DND-41 (cell line): ENCODE measurements at regions not wholly inside any gene's neighbourhood (a gene's known extent, or its start where the extent isn't known, plus 50 kb on each side); places are given as distances from the start of the nearest gene placed in this dataset.

ENCODE experiments used
- ATAC-seq: fragments of 200-7000 bp; cut with Tn5 transposase; 3 replicates; pipeline ENCODE4 v1.9.1; 2021; ENCODE audit warnings: low read depth; ENCODE audit not compliant: insufficient read depth
- DNase-seq: peaks from one replicate; pipeline ENCODE4 v3.0.0-alpha.2; 2020
- H2AFZ ChIP-seq: 2 replicates; pipeline ENCODE4 v1.6.0; 2012; ENCODE audit warnings: low read depth, low read length
- H3K27ac ChIP-seq: 2 replicates; pipeline ENCODE4 v1.5.1; 2012; ENCODE audit warnings: low read length, inconsistent platforms
- H3K27me3 ChIP-seq: fragments of 200-600 bp; sonication (generic); 2 replicates; pipeline ENCODE4 v1.6.0; 2012; ENCODE audit warnings: low read length, mild to moderate bottlenecking, inconsistent platforms; ENCODE audit not compliant: insufficient read depth, poor library complexity
- H3K36me3 ChIP-seq: 2 replicates; pipeline ENCODE4 v1.5.1; 2012; ENCODE audit warnings: low read length, inconsistent platforms; ENCODE audit not compliant: insufficient read depth
- H3K4me1 ChIP-seq: 2 replicates; pipeline ENCODE4 v1.5.1; 2012; ENCODE audit warnings: mild to moderate bottlenecking, low read length; ENCODE audit not compliant: insufficient read depth
- H3K4me2 ChIP-seq: 2 replicates; pipeline ENCODE4 v1.6.0; 2012; ENCODE audit warnings: mild to moderate bottlenecking, moderate library complexity, low read length, inconsistent platforms; ENCODE audit not compliant: insufficient read depth
- H3K4me3 ChIP-seq, 2 experiments: fragments of 200-600 bp in 1 of 2; shearing (Covaris generic) in 1 of 2; 2 replicates each; pipeline ENCODE4 v1.5.1; 2012 to 2016; ENCODE audit warnings: inconsistent platforms in 2 of 2, low read length in 2 of 2, mild to moderate bottlenecking in 2 of 2, low read depth in 1 of 2, moderate library complexity in 1 of 2
- H3K79me2 ChIP-seq: 2 replicates; pipeline ENCODE4 v1.6.0; 2012; ENCODE audit warnings: low read length, inconsistent platforms; ENCODE audit not compliant: insufficient read depth
- H3K9ac ChIP-seq: 2 replicates; pipeline ENCODE4 v1.6.0; 2012; ENCODE audit warnings: low read depth, mild to moderate bottlenecking, inconsistent platforms, low read length, moderate library complexity
- H3K9me3 ChIP-seq: 2 replicates; pipeline ENCODE4 v1.5.1; 2012; ENCODE audit warnings: low read length, moderate library complexity, mild to moderate bottlenecking, inconsistent platforms; ENCODE audit not compliant: insufficient read depth, severe bottlenecking
- H4K20me1 ChIP-seq: 2 replicates; pipeline ENCODE4 v1.6.0; 2012; ENCODE audit warnings: low read length; ENCODE audit not compliant: insufficient read depth
- EZH2 ChIP-seq: IDR thresholded peaks from 3 replicates; pipeline ENCODE4 v1.6.1; 2012; ENCODE audit warnings: borderline replicate concordance, low read depth, mild to moderate bottlenecking, moderate library complexity, low read length, inconsistent platforms; ENCODE audit not compliant: severe bottlenecking
- TF ChIP-seq, protein P1 (sequence below): IDR thresholded peaks from 2 replicates; pipeline ENCODE4 v1.5.1; 2012; ENCODE audit warnings: borderline replicate concordance, low read length, moderate library complexity, mild to moderate bottlenecking; ENCODE audit not compliant: poor library complexity, severe bottlenecking; ENCODE audit errors: extremely low read depth

DNA sequence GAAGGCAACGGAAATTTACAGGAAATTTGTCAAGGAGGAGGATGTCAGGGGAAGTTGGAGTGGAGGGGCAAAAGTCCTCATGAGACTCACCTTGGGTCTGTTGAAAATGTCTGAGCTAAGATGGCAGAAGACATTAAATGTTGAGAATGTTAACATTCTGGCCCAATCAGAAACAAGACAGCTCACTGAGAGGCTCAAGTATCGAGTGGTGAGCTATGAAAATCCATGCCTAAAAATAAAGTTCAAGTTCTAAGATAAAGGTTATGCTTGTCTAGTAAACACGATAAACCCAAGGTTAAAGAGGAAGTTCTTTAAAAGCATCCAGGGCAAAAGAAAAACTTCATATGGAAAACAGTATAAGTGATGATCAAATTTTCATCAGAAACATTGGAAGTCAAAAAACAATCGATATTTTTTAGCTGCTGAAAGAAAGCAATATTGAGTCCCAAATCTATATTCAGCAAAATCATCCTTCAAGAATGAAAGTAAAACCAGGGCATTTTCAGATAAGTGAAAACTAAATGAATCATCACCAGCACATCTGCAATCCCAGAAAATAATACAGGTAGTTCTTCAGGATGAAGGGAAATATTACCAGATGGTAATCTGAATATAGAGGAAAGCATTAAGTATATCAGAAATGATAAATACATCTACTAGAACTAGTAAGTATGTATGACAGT lies 462.4 kb downstream of the TLL1 start:
- no peak for DNase-seq
- Histone ChIP-seq H4K20me1 (no peaks in the 10 kb centered on the region), H3K4me2 (no peak overlapping the region), H3K4me1 (no peaks in the 10 kb centered on the region), H3K79me2 (no peaks in the 10 kb centered on the region), H3K9me3 (no peaks in the 10 kb centered on the region), H2AFZ (no peak overlapping the region), H3K9ac (no peak overlapping the region), H3K36me3 (no peaks in the 10 kb centered on the region), H3K4me3 (no peak overlapping the region), H3K27me3 (no peaks in the 10 kb centered on the region), H3K27ac (no peak overlapping the region)
- no peak for ATAC-seq
- TF ChIP-seq, protein P1, sequence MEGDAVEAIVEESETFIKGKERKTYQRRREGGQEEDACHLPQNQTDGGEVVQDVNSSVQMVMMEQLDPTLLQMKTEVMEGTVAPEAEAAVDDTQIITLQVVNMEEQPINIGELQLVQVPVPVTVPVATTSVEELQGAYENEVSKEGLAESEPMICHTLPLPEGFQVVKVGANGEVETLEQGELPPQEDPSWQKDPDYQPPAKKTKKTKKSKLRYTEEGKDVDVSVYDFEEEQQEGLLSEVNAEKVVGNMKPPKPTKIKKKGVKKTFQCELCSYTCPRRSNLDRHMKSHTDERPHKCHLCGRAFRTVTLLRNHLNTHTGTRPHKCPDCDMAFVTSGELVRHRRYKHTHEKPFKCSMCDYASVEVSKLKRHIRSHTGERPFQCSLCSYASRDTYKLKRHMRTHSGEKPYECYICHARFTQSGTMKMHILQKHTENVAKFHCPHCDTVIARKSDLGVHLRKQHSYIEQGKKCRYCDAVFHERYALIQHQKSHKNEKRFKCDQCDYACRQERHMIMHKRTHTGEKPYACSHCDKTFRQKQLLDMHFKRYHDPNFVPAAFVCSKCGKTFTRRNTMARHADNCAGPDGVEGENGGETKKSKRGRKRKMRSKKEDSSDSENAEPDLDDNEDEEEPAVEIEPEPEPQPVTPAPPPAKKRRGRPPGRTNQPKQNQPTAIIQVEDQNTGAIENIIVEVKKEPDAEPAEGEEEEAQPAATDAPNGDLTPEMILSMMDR = no peak

DNA sequence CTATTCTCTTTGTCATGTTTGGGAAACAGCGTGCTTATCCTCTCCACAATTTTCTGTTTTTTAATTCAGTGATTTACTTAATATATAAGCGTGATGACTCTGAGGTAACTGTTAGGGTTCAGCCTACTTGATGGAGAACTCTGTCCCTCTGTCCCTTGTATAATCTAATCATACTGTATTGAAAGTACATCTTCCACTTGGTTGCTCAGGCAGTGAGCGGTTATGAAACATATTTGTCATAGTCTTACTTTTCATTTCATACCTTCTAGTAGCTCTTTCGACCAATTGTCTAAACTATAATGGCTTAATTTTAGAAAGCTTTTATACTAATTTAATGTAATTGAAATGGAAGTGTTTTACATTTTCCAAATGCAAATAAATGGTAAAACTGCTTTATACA lies 469.0 kb downstream of the TLL1 start:
- no peak overlapping the region for H3K4me2 ChIP-seq
- H3K4me1 ChIP-seq = no peaks in the 10 kb centered on the region
- DNase-seq (no peak), ATAC-seq (no peak)
- H3K27me3 ChIP-seq = no peaks in the 10 kb centered on the region
- no peaks in the 10 kb centered on the region for H4K20me1 ChIP-seq
- H3K4me3 ChIP-seq = no peak overlapping the region
- no peak overlapping the region for H3K9ac ChIP-seq
- H3K36me3 ChIP-seq = no peaks in the 10 kb centered on the region
- no peaks in the 10 kb centered on the region for H3K79me2 ChIP-seq
- TF ChIP-seq, protein P1 = no peak
- TF ChIP-seq EZH2 = no peak
- no peak overlapping the region for H2AFZ ChIP-seq
- no peaks in the 10 kb centered on the region for H3K9me3 ChIP-seq
- H3K27ac ChIP-seq = no peak overlapping the region

DNA sequence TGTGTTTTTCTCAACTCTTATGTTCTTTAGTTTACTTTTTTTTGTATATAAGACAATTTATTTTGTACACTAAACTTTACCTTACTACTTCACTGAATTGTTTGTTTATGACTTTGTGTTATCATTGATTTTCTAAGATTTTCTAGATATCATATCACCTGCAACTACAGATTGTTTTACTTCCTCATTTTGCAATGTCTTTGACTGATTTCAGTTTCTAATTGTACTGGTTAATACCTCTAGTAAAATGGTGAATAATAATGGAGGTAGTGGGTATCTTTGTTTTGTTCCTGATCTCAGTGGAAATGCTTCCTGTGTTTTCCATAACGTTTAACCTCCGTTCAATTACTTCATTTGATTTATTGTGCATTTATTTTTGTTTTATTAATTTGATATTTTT lies 490.2 kb downstream of the TLL1 start:
- Histone ChIP-seq H3K27me3 (no peaks in the 10 kb centered on the region), H3K4me1 (no peaks in the 10 kb centered on the region), H3K36me3 (no peaks in the 10 kb centered on the region), H3K27ac (no peak overlapping the region), H3K4me3 (no peak overlapping the region), H3K4me2 (no peak overlapping the region), H3K79me2 (no peaks in the 10 kb centered on the region), H4K20me1 (no peaks in the 10 kb centered on the region), H2AFZ (no peak overlapping the region), H3K9me3 (no peaks in the 10 kb centered on the region), H3K9ac (no peak overlapping the region)
- TF ChIP-seq, protein P1 = no peak
- TF ChIP-seq EZH2 = no peak
- DNase-seq = no peak
- ATAC-seq = no peak

DNA sequence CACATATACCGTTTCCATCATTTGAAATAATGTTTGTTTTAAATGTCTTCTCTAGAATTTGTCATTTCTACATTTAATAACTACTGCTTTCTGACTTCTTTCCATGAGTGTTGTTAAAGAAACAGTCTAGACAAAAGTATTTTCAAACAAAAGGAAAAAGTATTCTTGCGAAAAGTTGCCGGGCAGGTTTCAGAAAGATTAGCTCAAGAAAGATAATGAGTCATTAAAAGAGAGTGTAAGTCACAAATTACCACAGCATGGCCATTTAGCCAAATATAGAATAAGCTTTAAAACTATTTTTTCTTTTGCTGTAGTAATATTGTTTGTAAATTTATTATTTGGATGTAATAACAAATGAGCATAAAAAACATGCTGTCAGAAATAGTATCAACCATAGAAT lies 493.0 kb downstream of the TLL1 start:
- no peaks in the 10 kb centered on the region for H3K79me2 ChIP-seq
- DNase-seq (no peak), ATAC-seq (no peak)
- TF ChIP-seq, protein P1 = no peak
- no peak for TF ChIP-seq EZH2
- no peaks in the 10 kb centered on the region for H3K9me3 ChIP-seq
- no peak overlapping the region for H3K27ac ChIP-seq
- no peak overlapping the region for H3K4me2 ChIP-seq
- H3K36me3 ChIP-seq = no peaks in the 10 kb centered on the region
- H2AFZ ChIP-seq = no peak overlapping the region
- no peak overlapping the region for H3K9ac ChIP-seq
- H3K4me1 ChIP-seq = no peaks in the 10 kb centered on the region
- no peak overlapping the region for H3K4me3 ChIP-seq
- H3K27me3 ChIP-seq = no peaks in the 10 kb centered on the region
- no peaks in the 10 kb centered on the region for H4K20me1 ChIP-seq
